Adrenal gland (tissue), 9 donors: ENCODE measurements at regions not wholly inside any gene's neighbourhood (a gene's known extent, or its start where the extent isn't known, plus 50 kb on each side); places are given as distances from the start of the nearest gene placed in this dataset.

Experiments used
- DNase-seq, 7 donors: peaks; one replicate each; pipeline ENCODE4 v3.0.0-alpha.2; 2019 to 2020
- H3K27ac ChIP-seq, 5 donors: fragments of 200-600 bp; sonication (generic) in 4 of 5; 1 replicate in 3 of 5; 2 replicates in 2 of 5; pipeline versions ENCODE4 v1.5.1 to v1.8.0; 2016 to 2020; ENCODE audit warnings: mild to moderate bottlenecking in 1 of 5
- H3K27me3 ChIP-seq: fragments of 200-600 bp; 2 replicates; pipeline ENCODE4 v1.8.0; 2021
- H3K36me3 ChIP-seq, 2 donors: fragments of 200-600 bp; replicated peaks in 1 of 2; 1 replicate in 1 of 2; 2 replicates in 1 of 2; pipeline versions ENCODE4 v1.5.1 to v1.8.0; 2018 to 2022
- H3K4me1 ChIP-seq, 2 donors: fragments of 200-600 bp; replicated peaks in 1 of 2; 1 replicate in 1 of 2; 2 replicates in 1 of 2; pipeline versions ENCODE4 v1.5.1 to v1.8.0; 2018 to 2021
- H3K4me3 ChIP-seq, 4 donors: fragments of 200-600 bp; sonication (generic) in 3 of 4; one replicate each; pipeline ENCODE4 v1.5.1; 2016 to 2018
- H3K9me3 ChIP-seq, 3 donors: fragments of 200-600 bp; sonication (generic) in 1 of 3; replicated peaks in 1 of 3; 1 replicate in 2 of 3; 2 replicates in 1 of 3; pipeline versions ENCODE4 v1.5.1 to v1.8.0; 2016 to 2021
- CTCF ChIP-seq, 6 experiments: fragments of 450-650 bp in 4 of 6; fragments of 200-600 bp in 2 of 6; sonication (generic) in 1 of 6; IDR thresholded peaks; 1 replicate in 5 of 6; 2 replicates in 1 of 6; pipeline versions ENCODE4 v1.5.1 to v1.8.0; 2016 to 2021; ENCODE audit warnings: antibody characterized with exemption in 6 of 6, mild to moderate bottlenecking in 2 of 6, moderate library complexity in 1 of 6
- POLR2A ChIP-seq, 2 donors: fragments of 450-650 bp; IDR thresholded peaks; one replicate each; pipeline ENCODE4 v1.6.1; 2017; ENCODE audit warnings: antibody characterized with exemption in 2 of 2, mild to moderate bottlenecking in 2 of 2, moderate library complexity in 1 of 2
- WGBS, 4 donors: extraction: QIAGEN DNeasy Blood & Tissue Kit in 2 of 4; methylation state at CpG; one replicate each; pipeline versions ENCODE4 v1.1.5 to v1.1.7; 2013 to 2017; 5-methylcytosine and 5-hydroxymethylcytosine counted together
- intact Hi-C, 2 donors: fragments of 100-400 bp; cut with DNase I; formaldehyde crosslinking; loops; one replicate each; pipeline versions ENCODE4 v1.14.1 to v1.15.0; 2022 to 2023
- donor health status: healthy with polysubstance abuse.
- donor health status: Bipolar disorder and iron deficiency.
- donor health status: DM: yes; HTN: yes; CAD: no.
- donor health status: DM: no; HTN: no; CAD: no.
- donor health status: DM: no; HTN: no; CAD: no.

GRCh38 chr7:79593866-79594301 is 140.4 kb upstream of the MAGI2 start:
- no peaks in the 10 kb centered on the region for H3K9me3 ChIP-seq
- no peaks in the 10 kb centered on the region for H3K36me3 ChIP-seq
- no peaks in the 10 kb centered on the region for H3K4me1 ChIP-seq
- H3K4me3 ChIP-seq, result no peak overlapping the region
- TF ChIP-seq CTCF (IDR thresholded peaks at IDR 0.05), result no peak
- TF ChIP-seq POLR2A (IDR thresholded peaks at IDR 0.05), result no peak
- intact Hi-C loops, result no loop called here
- H3K27me3 ChIP-seq, result no peaks in the 10 kb centered on the region
- no peak for DNase-seq
- H3K27ac ChIP-seq, result no peak overlapping the region

- no peak overlapping the region for H3K27ac ChIP-seq
- H3K4me3 ChIP-seq, result no peak overlapping the region
- TF ChIP-seq CTCF (IDR thresholded peaks at IDR 0.05) (no peak), POLR2A (IDR thresholded peaks at IDR 0.05) (no peak)
- no peaks in the 10 kb centered on the region for H3K9me3 ChIP-seq
- DNase-seq, result no peak
- no peaks in the 10 kb centered on the region for H3K27me3 ChIP-seq
- H3K36me3 ChIP-seq, result no peaks in the 10 kb centered on the region
- intact Hi-C loops, result no loop called here
- H3K4me1 ChIP-seq, result no peaks in the 10 kb centered on the region
These were observed 137.6 kb upstream of the MAGI2 start for GRCh38 chr7:79590916-79591623.

GRCh38 chr7:79590391-79590790 is 136.9 kb upstream of the MAGI2 start:
- H3K27ac ChIP-seq, result no peak overlapping the region
- DNase-seq, result no peak
- H3K36me3 ChIP-seq, result no peaks in the 10 kb centered on the region
- TF ChIP-seq CTCF (IDR thresholded peaks at IDR 0.05) (no peak), POLR2A (IDR thresholded peaks at IDR 0.05) (no peak)
- 87 to 100% (median 94%) methylated on average over 1 of the region's 1 CpG for WGBS, 4 donors
- H3K4me3 ChIP-seq, result no peak overlapping the region
- intact Hi-C loops, result no loop called here
- H3K27me3 ChIP-seq, result no peaks in the 10 kb centered on the region
- no peaks in the 10 kb centered on the region for H3K9me3 ChIP-seq
- no peaks in the 10 kb centered on the region for H3K4me1 ChIP-seq

GRCh38 chr7:79570903-79571302 is 117.4 kb upstream of the MAGI2 start:
- DNase-seq, result no peak
- intact Hi-C loops, result no loop called here
- H3K36me3 ChIP-seq, result no peaks in the 10 kb centered on the region
- TF ChIP-seq CTCF (IDR thresholded peaks at IDR 0.05) (no peak), POLR2A (IDR thresholded peaks at IDR 0.05) (no peak)
- H3K27me3 ChIP-seq, result no peaks in the 10 kb centered on the region
- no peak overlapping the region for H3K4me3 ChIP-seq
- 95 to 98% (median 97%) methylated on average over 2 of the region's 2 CpGs for WGBS, 4 donors
- no peaks in the 10 kb centered on the region for H3K9me3 ChIP-seq
- no peak overlapping the region for H3K27ac ChIP-seq
- no peaks in the 10 kb centered on the region for H3K4me1 ChIP-seq
